HG02623 (cell line): ENCODE measurements at regions not wholly inside any gene's neighbourhood (a gene's known extent, or its start where the extent isn't known, plus 50 kb on each side); places are given as distances from the start of the nearest gene placed in this dataset.
"Not testable (repeated sequence)": the region's sequence is repeated elsewhere in the genome, so short reads cannot be mapped to it uniquely, and the experiment has no call there.

Source experiments
- ATAC-seq: cut with Tn5 transposase; IDR thresholded peaks from one replicate; pipeline ENCODE4 v1.9.1; 2021; ENCODE audit warnings: moderate library complexity; ENCODE audit not compliant: unreplicated experiment

- no peak for ATAC-seq
Measured at GRCh38 chr5:12669326-12669725, 765.1 kb upstream of the CTNND2 start.

GRCh38 chr5:12668564-12668963, 764.3 kb upstream of the CTNND2 start:
- no peak for ATAC-seq

GRCh38 chr5:12667818-12668217, 763.6 kb upstream of the CTNND2 start:
- not testable (repeated sequence) for ATAC-seq

GRCh38 chr5:12665772-12666171, 761.5 kb upstream of the CTNND2 start:
- not testable (repeated sequence) for ATAC-seq

- ATAC-seq, result no peak
Measured at GRCh38 chr5:12662545-12663314, 758.5 kb upstream of the CTNND2 start.

GRCh38 chr5:12661617-12662370, 757.5 kb upstream of the CTNND2 start:
- no peak for ATAC-seq

GRCh38 chr5:12660279-12661107, 756.2 kb upstream of the CTNND2 start:
- ATAC-seq, result not testable (repeated sequence)

GRCh38 chr5:12659686-12660085, 755.4 kb upstream of the CTNND2 start:
- ATAC-seq, result no peak

GRCh38 chr5:12658871-12659446, 754.7 kb upstream of the CTNND2 start:
- ATAC-seq, result no peak

- ATAC-seq, result not testable (repeated sequence)
Measured at GRCh38 chr5:12657914-12658474, 753.7 kb upstream of the CTNND2 start.

GRCh38 chr5:12655675-12656074, 751.4 kb upstream of the CTNND2 start:
- ATAC-seq, result no peak

GRCh38 chr5:12652201-12652600, 748.0 kb upstream of the CTNND2 start:
- no peak for ATAC-seq

- ATAC-seq, result no peak
Measured at GRCh38 chr5:12648558-12648957, 744.3 kb upstream of the CTNND2 start.

- no peak for ATAC-seq
Measured at GRCh38 chr5:12647613-12648012, 743.4 kb upstream of the CTNND2 start.

GRCh38 chr5:12645582-12645981, 741.3 kb upstream of the CTNND2 start:
- no peak for ATAC-seq

- no peak for ATAC-seq
Measured at GRCh38 chr5:12636209-12636608, 732.0 kb upstream of the CTNND2 start.

GRCh38 chr5:12626556-12626955, 722.3 kb upstream of the CTNND2 start:
- ATAC-seq, result no peak

- ATAC-seq, result no peak
Measured at GRCh38 chr5:12625667-12626263, 721.5 kb upstream of the CTNND2 start.

GRCh38 chr5:12624776-12625560, 720.7 kb upstream of the CTNND2 start:
- ATAC-seq, result no peak

GRCh38 chr5:12623408-12623807, 719.2 kb upstream of the CTNND2 start:
- no peak for ATAC-seq
